ENCODE measurements at regions not wholly inside any gene's neighbourhood (a gene's known extent, or its start where the extent isn't known, plus 50 kb on each side); places are given as distances from the start of the nearest gene placed in this dataset.

DNA sequence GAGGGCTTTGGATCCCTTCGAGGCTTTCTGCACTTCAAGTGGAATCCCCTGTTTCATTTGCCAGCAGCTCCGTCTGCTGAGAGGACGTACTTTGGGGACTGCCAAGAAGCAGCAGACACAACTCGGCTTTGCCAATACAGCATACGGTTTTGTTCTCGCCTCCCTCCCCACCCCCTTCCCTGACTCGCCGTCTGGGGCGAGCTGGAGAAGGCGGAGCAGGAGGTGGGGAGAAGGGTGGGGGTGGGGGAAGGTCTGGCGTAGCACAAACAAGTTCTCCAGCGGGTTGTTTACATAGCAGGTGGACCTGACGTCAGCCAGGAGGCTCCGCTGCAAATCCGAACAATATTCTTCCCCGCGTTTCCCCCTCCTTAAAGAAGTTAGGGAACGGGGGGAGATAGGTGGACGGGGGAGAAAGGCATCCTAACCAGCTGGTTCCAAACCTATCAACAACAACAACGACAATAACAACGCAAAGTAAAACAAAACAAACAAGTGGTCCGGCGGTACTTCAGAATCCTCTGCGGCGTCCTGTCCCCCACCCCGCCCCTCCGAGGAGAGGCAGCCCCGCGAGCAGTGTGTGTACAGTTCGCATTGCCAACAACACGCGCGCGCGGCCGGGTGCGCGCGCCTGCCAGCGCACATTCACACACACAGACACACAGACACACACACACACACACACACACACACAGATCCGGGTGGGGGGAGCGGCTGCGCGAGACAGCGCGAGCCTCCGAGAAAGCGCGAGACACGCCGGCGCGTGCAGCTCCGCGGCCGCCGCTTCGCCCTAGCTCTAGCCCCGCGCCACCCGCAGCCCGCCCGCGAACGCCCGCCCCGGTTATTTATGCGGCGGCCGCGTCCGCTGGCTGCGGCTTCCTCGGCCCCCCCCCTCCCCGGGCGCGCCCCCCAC, 167.0 kb upstream of the PPP1R3A start:
- Histone ChIP-seq H3F3A (ENCODE audit: insufficient read depth) (no peaks in the 10 kb centered on the region), H3K4me2 (ENCODE audit: unreplicated experiment) (peak overlapping the region; percentile 87), H3K9me2 (ENCODE audit: insufficient read depth) (no peaks in the 10 kb centered on the region), H2AFZ (peak overlapping the region; percentile 96), H3K79me2 (ENCODE audit: insufficient read depth) (no peaks in the 10 kb centered on the region), H3K9ac (peak overlapping the region; percentile 71), H3K27me3 (replicated peaks; ENCODE audit: insufficient read depth) (peaks cover 34% of the 10 kb centered on the region), H3K36me3 (ENCODE audit: low read depth) (no peaks in the 10 kb centered on the region), H3K9me3 (ENCODE audit: low read depth) (no peaks in the 10 kb centered on the region), H3K4me1 (ENCODE audit: insufficient read depth) (no peaks in the 10 kb centered on the region; the same call in 1 of the 2 replicates), H3K4me3 (peak overlapping the region; percentile 90), H4K20me1 (ENCODE audit: insufficient read depth) (no peaks in the 10 kb centered on the region), H3K27ac (no peak overlapping the region)
- WGBS, 2 experiments (ENCODE audit: low coverage in 1 of 2, low lambda C conversion rate in 2 of 2, missing lambda C conversion rate in 2 of 2), result 2 to 4% methylated on average over 21 to 69 of the region's 77 CpGs
- peak; percentile 83 for DNase-seq
- in situ Hi-C loops (cut with MboI), result loop anchor here (25.0 kb wide), 1 partner anchor 576 kb away; no protein-coding TSS in a partner anchor
- no peak for TF ChIP-seq EZH2phosphoT487 (IDR thresholded peaks at IDR 0.05; ENCODE audit: insufficient read depth, low read depth)
- no peak for TF ChIP-seq EZH2 (IDR thresholded peaks at IDR 0.05; ENCODE audit: insufficient read depth, poor library complexity, severe bottlenecking)

DNA sequence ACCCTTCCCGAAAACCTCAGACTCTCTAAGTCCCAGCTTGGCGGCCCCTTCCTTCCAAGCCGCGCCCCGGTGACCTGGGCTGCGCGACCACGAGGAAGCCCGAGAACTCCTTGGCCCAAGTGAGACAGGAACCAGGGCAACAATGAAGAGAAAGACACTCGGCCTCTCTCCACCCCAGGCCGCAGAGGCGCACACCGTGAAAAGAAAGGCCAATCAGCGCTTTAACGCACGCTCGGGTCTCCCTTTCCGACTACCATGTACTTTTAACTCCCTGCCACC, 166.4 kb upstream of the PPP1R3A start:
- Histone ChIP-seq H3K27me3 (replicated peaks; ENCODE audit: insufficient read depth) (peaks cover 36% of the 10 kb centered on the region), H3K4me2 (ENCODE audit: unreplicated experiment) (peak overlapping the region; percentile 87), H3K4me3 (peak overlapping the region; percentile 90), H3F3A (ENCODE audit: insufficient read depth) (no peaks in the 10 kb centered on the region), H3K79me2 (ENCODE audit: insufficient read depth) (no peaks in the 10 kb centered on the region), H3K9me3 (ENCODE audit: low read depth) (no peaks in the 10 kb centered on the region), H3K9ac (peak overlapping the region; percentile 71), H3K36me3 (ENCODE audit: low read depth) (no peaks in the 10 kb centered on the region), H3K4me1 (ENCODE audit: insufficient read depth) (no peaks in the 10 kb centered on the region; the same call in 1 of the 2 replicates), H2AFZ (peak overlapping the region; percentile 96), H3K27ac (no peak overlapping the region), H4K20me1 (ENCODE audit: insufficient read depth) (no peaks in the 10 kb centered on the region), H3K9me2 (ENCODE audit: insufficient read depth) (no peaks in the 10 kb centered on the region)
- no peak for TF ChIP-seq EZH2phosphoT487 (IDR thresholded peaks at IDR 0.05; ENCODE audit: insufficient read depth, low read depth)
- TF ChIP-seq EZH2 (IDR thresholded peaks at IDR 0.05; ENCODE audit: insufficient read depth, poor library complexity, severe bottlenecking), result no peak
- DNase-seq, result no peak
- in situ Hi-C loops (cut with MboI), result loop anchor here (25.0 kb wide), 1 partner anchor 577 kb away; no protein-coding TSS in a partner anchor
- WGBS, 2 experiments (ENCODE audit: low coverage in 1 of 2, low lambda C conversion rate in 2 of 2, missing lambda C conversion rate in 2 of 2), result 3 to 6% methylated on average over 16 to 18 of the region's 18 CpGs

DNA sequence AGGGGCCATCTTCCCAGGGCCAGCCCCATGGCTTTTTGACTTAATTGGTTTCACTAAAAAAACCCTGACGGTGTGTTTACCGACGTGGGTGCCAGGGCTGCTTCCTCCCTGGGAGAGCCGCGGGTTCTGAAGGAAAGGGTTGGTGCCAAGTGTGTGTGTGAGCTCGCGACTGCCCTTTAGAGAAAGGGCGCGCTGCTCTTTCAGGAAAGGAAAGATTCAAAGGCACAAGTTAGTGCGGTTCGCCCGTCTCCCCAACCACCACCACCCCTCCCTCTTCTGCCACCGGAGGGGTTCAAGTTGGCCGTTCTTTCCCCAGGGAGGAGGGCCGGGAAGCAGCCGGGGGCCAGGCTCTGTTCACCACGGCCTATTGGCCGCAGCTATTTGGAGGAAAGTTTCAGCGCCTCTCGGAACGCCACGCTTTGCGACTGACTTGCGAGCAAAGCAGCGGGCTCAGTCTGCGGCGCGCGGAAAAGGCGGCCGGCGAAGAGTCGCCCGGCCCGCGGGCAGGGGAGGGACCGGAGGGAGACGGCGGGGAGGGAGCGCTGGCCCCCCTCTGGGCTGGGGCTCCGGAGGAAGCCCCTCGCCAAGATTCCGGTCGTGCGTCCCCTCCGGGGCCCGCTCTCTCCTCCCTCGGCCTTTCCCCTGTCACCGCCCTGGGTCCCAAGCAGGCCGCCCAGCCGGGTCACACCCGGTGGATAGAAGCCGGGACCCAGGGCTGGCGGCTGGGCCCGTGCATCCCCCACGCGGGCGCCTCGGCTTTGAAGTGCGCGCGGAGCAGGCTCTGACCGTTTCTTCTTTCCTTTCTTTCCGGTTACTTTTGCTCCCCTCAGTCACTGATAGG, 165.9 kb upstream of the PPP1R3A start:
- in situ Hi-C loops (cut with MboI), result loop anchor here (25.0 kb wide), 1 partner anchor 578 kb away; no protein-coding TSS in a partner anchor
- Histone ChIP-seq H3K4me3 (peak overlapping the region; percentile 90), H3K36me3 (ENCODE audit: low read depth) (no peaks in the 10 kb centered on the region), H3K9me3 (ENCODE audit: low read depth) (no peaks in the 10 kb centered on the region), H3K27me3 (replicated peaks; ENCODE audit: insufficient read depth) (peaks cover 36% of the 10 kb centered on the region), H3K79me2 (ENCODE audit: insufficient read depth) (no peaks in the 10 kb centered on the region), H3K4me1 (ENCODE audit: insufficient read depth) (no peaks in the 10 kb centered on the region; the same call in 1 of the 2 replicates), H2AFZ (peak overlapping the region; percentile 96), H4K20me1 (ENCODE audit: insufficient read depth) (no peaks in the 10 kb centered on the region), H3K27ac (no peak overlapping the region), H3K9ac (peak overlapping the region; percentile 71), H3F3A (ENCODE audit: insufficient read depth) (no peaks in the 10 kb centered on the region), H3K9me2 (ENCODE audit: insufficient read depth) (no peaks in the 10 kb centered on the region), H3K4me2 (ENCODE audit: unreplicated experiment) (peak overlapping the region; percentile 87)
- TF ChIP-seq EZH2phosphoT487 (IDR thresholded peaks at IDR 0.05; ENCODE audit: insufficient read depth, low read depth) (no peak), EZH2 (IDR thresholded peaks at IDR 0.05; ENCODE audit: insufficient read depth, poor library complexity, severe bottlenecking) (no peak)
- peak; percentile 65 for DNase-seq
- 3 to 4% methylated on average over 40 to 47 of the region's 64 CpGs for WGBS, 2 experiments (ENCODE audit: low coverage in 1 of 2, low lambda C conversion rate in 2 of 2, missing lambda C conversion rate in 2 of 2)

DNA sequence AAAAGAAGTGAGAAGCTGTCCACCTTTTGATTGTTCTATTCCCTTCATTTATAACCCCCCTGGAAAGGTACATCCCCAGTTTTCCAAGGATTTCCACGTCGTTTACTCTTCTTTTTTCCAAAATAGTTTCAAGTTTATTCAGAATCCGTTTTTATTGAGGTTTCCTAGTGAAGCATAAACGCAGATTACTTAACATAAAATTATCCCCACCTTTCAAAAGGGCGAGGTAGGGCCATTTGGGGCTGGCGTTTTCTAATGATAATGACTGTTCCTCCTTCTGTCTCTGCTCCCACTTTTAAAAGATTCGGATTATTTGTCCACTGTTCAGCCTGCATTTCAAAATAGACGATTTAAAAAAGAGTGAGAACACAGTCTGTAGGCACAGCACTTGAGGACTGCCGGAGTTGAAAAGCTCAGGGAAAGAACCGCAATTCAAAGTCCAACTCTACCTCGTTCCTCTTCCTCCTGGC, 165.2 kb upstream of the PPP1R3A start:
- Histone ChIP-seq H3K27me3 (replicated peaks; ENCODE audit: insufficient read depth) (peaks cover 36% of the 10 kb centered on the region), H3K4me3 (peak overlapping the region; percentile 90), H3K9ac (no peak overlapping the region), H3K36me3 (ENCODE audit: low read depth) (no peaks in the 10 kb centered on the region), H3K4me1 (ENCODE audit: insufficient read depth) (no peaks in the 10 kb centered on the region; the same call in 1 of the 2 replicates), H2AFZ (peak overlapping the region; percentile 96), H3K4me2 (ENCODE audit: unreplicated experiment) (peak overlapping the region; percentile 87), H3K79me2 (ENCODE audit: insufficient read depth) (no peaks in the 10 kb centered on the region), H3F3A (ENCODE audit: insufficient read depth) (no peaks in the 10 kb centered on the region), H3K9me2 (ENCODE audit: insufficient read depth) (no peaks in the 10 kb centered on the region), H3K27ac (no peak overlapping the region), H4K20me1 (ENCODE audit: insufficient read depth) (no peaks in the 10 kb centered on the region), H3K9me3 (ENCODE audit: low read depth) (no peaks in the 10 kb centered on the region)
- TF ChIP-seq EZH2phosphoT487 (IDR thresholded peaks at IDR 0.05; ENCODE audit: insufficient read depth, low read depth) (no peak), EZH2 (IDR thresholded peaks at IDR 0.05; ENCODE audit: insufficient read depth, poor library complexity, severe bottlenecking) (no peak)
- in situ Hi-C loops (cut with MboI), result loop anchor here (25.0 kb wide), 1 partner anchor 578 kb away; no protein-coding TSS in a partner anchor
- WGBS, 2 experiments (ENCODE audit: low coverage in 1 of 2, low lambda C conversion rate in 2 of 2, missing lambda C conversion rate in 2 of 2), result 49 to 55% methylated on average over 11 of the region's 11 CpGs
- no peak for DNase-seq
